HG02642 (cell line): ENCODE measurements at regions not wholly inside any gene's neighbourhood (a gene's known extent, or its start where the extent isn't known, plus 50 kb on each side); places are given as distances from the start of the nearest gene placed in this dataset.

ENCODE experiments used
- ATAC-seq: cut with Tn5 transposase; IDR thresholded peaks from one replicate; pipeline ENCODE4 v1.9.1; 2021; ENCODE audit warnings: mild to moderate bottlenecking; ENCODE audit not compliant: unreplicated experiment, poor library complexity

GRCh38 chr22:49575703-49576081 lies 252.0 kb downstream of the BRD1 start:
- no peak for ATAC-seq

GRCh38 chr22:49574881-49575702 lies 252.6 kb downstream of the BRD1 start:
- ATAC-seq = no peak

DNA sequence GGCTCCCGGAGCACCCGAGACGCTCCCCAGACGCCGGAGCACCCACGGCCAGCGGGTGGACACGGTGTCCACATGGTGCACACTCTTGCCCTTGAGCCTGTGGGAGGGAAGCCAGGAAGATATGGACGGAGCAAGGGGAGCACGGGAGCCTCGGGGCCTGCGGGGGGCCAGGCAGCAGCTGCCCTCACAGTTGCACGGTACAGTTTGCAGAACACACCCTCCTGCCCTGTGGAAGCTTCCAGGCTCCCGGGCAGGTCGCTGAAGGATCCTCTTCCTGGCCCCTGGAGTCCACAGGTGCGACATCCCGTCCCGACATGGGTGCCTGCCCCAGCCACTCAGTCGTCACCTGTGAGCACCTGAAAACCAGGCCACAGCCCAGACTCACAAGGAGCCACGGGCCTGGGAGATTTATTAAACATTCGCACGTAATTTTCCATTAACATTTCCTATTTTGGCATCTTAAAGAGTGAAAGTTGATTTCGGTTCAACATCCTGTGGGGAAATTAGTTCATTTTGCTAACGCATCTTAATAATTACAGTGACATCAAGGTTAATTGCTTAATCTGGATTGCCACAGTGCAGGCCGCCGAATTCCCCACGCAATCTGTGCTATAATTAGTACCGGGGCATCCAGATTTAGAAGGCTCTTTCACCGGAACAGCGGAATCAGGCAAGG lies 253.3 kb downstream of the BRD1 start:
- no peak for ATAC-seq

DNA sequence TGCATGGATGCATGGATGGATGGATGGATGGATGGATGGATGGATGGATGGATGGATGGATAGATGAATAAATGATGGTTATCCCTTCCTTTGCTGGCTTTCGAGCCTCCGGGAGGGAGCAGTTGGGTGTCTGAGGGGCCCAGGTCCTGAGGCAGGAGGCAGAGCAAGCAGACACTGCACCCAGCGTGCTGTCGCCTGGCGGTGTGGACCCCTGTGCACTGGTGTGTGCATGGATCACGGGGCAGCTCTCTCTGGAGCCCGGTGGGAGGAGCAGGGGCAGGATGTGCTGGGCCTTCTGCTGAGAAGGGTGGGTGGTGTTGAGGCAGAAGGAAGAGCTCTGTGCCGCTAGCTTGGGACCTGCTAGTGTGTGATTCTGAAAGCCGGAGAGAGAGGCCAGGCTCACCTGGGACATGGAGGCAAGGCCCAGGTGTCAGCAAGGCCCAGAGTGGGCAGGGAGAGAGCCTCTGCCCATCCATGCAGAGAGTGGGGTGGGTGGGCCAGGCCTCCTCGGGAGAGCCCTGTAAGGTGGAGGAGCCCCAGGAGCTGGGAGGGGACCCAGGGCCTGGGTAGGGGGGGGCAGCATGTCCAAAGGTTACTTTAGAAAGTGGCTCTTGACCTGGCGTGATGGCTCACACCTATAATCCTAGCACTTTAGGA lies 254.4 kb downstream of the BRD1 start:
- no peak for ATAC-seq

DNA sequence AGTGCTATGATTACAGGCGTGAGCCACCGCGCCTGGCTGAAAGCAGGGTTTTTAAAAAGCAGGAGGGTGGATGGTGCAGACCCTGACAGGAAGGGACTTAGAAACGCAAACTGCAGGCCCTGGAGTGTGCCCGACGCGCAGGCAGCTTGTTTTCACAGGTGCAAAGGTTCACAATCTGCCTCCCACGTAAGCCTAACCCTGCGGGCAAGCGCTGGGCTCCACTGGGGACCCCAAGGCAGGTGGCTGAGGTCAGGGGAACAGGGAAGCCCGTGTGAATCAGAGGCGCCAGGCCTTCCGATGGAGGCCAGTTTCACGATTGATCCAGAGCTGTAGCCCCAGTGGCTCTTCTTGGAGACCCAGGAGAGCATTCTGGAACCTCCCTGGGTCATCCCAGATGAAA lies 256.3 kb downstream of the BRD1 start:
- ATAC-seq = no peak

GRCh38 chr22:49570032-49570848 lies 257.4 kb downstream of the BRD1 start:
- no peak for ATAC-seq

- ATAC-seq = no peak
Observed at GRCh38 chr22:49569286-49570031, 258.2 kb downstream of the BRD1 start.

DNA sequence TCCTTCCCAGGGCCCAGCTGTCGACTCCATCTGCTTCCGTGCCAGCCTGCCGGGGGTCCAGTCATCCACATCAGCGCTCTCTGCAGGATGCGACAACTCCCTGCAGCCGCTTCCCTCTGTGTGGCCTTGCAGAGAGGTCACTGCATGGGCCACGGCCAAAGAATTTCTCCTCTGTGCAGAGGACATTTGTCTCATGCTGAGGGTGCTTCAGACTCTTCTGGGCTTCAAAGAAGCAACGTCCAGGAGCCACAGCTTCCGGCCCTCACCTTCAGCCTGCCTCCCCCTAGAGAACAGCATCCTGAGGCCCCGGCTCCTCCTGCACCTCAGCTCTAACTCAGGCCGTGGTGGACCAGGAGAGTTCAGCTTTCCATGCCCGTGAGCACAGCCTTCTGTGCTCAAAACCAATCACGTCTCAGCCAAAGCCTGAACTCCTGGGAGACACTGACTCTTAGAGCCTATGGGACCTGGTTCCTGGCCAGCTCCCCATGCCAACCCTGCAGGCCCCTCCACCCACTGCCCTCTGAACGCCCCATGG lies 258.9 kb downstream of the BRD1 start:
- no peak for ATAC-seq

DNA sequence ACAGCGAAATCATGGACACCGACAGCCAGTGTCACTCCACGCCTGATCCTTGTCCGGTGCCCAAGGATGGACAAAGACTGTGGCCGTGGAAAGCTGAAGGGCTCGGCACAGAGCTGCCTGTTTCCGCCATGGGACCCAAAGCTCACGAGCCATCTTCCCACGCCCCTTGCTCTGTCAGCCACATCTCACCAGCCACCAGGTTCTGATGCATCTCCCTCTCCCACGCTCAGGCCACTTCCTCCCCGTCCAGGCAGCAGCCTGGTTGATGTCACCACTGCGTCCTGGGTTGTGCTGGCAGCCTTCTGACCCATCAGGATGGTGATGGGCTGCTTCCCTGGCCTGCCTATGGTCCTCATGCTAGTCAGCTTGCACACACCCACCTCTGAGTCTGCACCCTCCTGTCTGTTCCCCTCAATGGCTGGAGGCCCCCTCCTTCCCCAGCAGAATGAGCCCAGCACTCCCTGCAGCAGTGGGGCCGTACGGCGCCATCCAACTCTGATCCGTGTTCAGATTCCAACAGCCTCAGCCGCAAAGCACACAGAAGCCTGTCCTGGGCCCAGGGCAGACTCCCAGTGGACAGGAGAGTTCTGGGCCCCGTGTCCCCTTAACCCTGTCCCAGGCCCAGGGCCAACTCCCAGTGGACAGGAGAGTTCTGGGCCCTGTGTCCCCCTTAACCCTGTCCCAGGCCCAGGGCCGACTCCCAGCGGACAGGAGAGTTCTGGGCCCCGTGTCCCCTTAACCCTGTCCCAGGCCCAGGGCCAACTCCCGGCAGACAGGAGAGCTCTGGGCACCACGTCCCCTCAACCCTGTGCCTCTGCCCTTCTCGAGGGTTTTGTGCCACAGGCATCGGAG lies 259.5 kb downstream of the BRD1 start:
- no peak for ATAC-seq

DNA sequence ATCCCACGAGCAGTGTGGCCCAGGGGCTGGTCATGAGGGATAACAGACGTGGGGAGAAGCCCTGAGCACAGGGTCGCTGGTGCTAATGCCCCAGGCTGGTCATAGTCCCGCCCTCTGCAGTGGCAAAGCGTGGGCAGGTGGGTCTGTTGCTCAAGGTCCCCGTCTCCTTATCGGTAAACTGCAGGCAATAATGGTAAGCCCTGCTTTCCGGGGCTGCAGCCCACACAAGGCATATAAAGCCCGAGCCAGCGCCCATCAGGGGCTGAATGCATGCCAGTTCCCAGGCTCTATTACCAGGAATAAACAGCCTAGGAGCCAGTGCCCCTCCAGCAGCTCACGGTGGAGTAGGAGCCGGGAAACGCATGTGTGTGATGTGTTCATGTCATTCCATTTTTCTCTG lies 261.0 kb downstream of the BRD1 start:
- ATAC-seq = no peak

GRCh38 chr22:49566141-49566541 lies 261.5 kb downstream of the BRD1 start:
- no peak for ATAC-seq

GRCh38 chr22:49565516-49565855 lies 262.2 kb downstream of the BRD1 start:
- ATAC-seq = no peak

DNA sequence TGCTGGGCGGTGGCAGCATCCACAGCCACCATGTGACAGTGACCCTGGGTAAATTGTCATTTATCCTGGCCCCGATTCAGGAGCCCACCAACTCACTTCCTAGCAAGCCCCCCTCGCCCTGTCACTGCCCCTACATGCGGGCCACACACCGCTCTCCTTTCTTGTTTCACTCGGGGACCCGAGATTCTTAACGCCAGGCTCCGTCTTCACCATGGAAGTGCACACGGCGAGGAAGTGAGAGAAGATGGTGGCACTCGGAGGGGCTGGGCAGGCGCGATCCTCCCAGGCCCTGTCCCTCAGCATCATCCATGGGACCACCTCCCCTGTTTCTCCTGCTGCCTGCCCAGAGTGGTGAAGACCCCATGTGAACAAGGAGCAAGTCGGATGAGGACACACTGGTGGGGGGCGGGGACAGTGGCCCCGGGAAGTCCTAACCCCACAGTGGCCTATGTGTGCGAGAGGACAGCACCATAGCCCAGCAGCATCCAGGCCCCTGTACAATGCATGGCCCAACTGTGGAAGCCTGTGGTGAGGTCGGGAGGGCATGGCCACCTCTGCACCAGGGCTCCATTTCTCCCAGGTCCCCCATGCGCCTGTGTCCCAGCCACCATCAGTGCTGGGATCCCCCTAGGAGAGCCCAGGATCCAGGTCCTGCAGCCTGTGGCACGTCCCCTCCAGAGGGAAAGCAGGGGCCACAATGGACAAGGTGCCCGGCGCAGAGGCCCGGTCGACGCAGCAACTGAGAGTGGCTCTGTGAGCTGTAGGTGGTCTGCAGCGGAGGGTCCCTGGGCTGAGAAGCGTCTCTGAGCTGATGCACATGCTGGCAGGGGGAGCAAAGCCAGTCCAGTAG lies 262.8 kb downstream of the BRD1 start:
- ATAC-seq = no peak

DNA sequence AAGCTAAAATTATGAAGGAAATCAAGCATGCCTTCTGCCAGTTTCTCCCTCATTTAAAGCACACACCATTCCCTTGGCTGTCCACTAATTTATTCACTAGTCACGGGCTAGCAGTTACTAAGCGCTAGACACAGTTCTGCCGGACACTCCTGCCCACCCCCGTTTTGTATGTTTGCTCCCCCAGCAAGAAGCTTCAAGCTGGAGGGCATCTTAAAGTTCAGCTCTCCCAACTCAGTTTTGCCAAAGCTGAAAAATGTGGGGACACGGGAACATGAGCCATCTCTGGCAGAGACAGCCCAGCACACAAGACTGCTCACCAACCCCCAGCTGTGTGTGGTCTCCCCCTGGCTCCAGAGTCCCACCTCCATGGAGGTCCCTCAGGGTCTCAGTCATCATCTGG lies 263.6 kb downstream of the BRD1 start:
- no peak for ATAC-seq

DNA sequence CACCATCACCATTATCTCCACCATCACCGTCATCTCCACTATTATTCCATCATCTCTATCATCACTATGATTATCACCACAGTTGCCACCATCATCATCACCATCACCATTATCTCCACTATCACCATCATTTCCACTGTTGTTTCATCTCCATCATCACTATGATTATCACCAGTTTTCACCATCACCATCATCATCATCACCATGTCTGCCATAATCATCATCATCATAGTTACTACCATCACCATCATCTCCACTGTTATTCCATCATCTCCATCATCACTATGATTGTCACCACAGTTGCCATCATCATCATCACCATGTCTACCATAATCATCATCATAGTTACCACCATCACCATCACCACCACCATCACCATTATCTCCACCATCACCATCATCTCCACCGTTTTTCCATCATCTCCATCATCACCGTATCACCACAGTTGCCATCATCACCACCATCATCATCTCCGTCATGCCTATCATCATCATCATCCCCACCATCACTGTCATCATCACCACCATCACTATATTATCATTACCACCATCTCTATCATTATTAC lies 264.9 kb downstream of the BRD1 start:
- no peak for ATAC-seq

- ATAC-seq = no peak
Observed at GRCh38 chr22:49561976-49562375, 265.7 kb downstream of the BRD1 start.

DNA sequence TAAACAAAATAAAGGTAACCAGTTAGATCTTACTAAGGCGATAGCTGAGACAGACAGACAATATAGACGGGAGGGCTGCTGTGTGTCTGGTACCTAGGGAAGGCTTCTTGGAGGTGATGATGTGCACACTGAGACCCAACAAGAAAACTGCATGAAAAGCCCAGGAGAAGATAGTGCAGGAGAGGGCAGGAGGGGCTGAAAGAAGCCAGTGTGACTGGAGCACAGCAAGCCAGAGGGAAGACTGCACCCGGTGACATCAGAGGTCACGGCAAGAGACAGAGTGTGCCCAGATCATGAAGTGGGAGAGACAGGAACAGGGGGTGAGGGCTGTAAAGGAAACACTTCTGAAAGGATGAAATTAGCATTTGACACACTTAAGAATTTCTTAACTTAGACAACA lies 266.3 kb downstream of the BRD1 start:
- no peak for ATAC-seq

DNA sequence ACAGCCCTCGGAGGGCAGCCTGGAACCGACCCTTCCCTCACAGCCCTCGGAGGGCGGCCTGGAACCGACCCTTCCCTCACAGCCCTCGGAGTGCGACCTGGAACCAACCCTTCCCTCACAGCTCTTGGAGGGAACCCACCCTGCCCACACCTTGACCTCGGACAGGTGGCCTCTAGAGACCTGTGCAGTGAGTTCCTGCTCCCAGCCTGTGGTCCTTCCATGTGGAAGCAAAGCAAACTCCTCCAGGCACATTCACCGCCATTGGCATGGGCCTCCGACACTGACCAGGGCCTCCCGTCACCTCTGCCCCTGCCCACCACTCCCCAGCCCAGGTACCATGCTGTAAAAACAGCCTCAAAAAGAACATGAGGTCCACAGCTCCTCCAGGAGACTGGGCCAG lies 272.1 kb downstream of the BRD1 start:
- no peak for ATAC-seq
